ENCODE measurements at regions not wholly inside any gene's neighbourhood (a gene's known extent, or its start where the extent isn't known, plus 50 kb on each side); places are given as distances from the start of the nearest gene placed in this dataset.
"Not testable (repeated sequence)": the region's sequence is repeated elsewhere in the genome, so short reads cannot be mapped to it uniquely, and the experiment has no call there.

DNA sequence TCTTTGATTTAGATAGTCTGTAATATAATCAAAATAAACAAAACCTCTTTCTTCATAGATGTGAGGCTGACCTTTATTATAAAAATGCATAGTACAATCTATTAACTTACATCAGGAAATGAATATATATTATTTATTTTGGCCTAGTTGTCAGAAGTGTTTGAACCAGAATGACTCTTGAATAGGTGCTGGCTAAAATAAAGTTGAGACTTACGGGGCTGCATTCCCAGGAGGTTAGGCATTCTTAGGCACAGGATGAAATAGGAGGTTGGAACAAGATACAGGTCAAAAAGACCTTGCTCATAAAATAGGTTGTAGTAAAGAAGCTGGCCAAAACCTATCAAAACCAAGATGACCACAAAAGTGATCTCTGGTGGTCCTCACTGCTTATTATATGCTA is 1193.3 kb upstream of the IGFBP7 start:
- TF ChIP-seq, protein P1, sequence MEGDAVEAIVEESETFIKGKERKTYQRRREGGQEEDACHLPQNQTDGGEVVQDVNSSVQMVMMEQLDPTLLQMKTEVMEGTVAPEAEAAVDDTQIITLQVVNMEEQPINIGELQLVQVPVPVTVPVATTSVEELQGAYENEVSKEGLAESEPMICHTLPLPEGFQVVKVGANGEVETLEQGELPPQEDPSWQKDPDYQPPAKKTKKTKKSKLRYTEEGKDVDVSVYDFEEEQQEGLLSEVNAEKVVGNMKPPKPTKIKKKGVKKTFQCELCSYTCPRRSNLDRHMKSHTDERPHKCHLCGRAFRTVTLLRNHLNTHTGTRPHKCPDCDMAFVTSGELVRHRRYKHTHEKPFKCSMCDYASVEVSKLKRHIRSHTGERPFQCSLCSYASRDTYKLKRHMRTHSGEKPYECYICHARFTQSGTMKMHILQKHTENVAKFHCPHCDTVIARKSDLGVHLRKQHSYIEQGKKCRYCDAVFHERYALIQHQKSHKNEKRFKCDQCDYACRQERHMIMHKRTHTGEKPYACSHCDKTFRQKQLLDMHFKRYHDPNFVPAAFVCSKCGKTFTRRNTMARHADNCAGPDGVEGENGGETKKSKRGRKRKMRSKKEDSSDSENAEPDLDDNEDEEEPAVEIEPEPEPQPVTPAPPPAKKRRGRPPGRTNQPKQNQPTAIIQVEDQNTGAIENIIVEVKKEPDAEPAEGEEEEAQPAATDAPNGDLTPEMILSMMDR (IDR thresholded peaks at IDR 0.05; ENCODE audit: insufficient read depth, missing control alignments) = no peak
- DNase-seq (ENCODE audit: insufficient read length, low spot score) (no peak), FAIRE-seq (no peak)

DNA sequence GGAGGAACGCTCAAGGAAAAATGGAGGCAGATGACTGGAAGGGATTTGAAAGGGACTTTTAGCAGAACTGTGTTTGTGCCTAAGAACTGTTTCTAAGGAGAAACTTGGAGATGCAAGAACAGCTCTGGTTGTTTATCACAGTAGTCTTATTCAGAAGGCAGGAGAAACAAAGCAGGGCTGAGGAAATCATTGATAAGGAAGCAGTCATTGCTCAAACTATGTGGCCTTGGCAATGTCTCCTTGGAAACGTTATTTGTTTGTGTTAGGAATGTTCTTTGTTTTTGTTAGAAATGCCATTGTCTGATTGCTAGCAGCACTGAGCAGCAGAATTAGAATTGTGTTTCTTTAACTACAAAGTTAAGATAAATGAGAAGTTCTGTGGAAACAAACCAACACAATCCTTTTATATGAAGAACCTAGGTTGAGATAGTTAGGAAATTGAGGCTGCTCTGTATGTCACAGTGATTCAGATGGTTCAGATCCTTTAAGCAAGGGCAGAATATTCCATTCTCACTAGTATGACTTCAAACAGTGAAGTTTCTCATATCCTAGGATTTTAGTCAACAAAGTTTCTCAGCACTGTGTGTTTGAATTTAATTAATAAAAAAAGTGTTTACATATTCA is 1191.3 kb upstream of the IGFBP7 start:
- DNase-seq (ENCODE audit: insufficient read length, low spot score) = no peak
- FAIRE-seq = no peak
- TF ChIP-seq, protein P1 (IDR thresholded peaks at IDR 0.05; ENCODE audit: insufficient read depth, missing control alignments) = no peak

DNA sequence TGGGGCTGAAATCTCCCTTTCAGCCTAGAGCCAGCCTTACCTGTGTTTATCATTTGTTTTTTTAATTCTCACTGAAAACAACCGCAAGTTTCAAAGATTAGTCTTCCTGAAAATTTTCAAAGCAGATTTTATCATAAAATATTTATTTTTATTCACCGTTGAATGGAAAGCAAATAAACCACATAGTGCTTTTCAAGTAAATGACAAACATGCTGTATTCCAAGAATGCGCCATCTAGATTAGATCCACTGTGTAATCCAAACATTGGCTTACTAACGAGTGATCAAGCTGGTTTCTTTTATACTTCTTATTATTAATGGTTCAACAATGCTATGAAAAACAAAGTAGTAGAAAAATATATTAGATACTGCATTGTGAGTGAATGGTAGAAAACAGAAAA is 1176.2 kb upstream of the IGFBP7 start:
- TF ChIP-seq, protein P1 (IDR thresholded peaks at IDR 0.05; ENCODE audit: insufficient read depth, missing control alignments) = no peak
- FAIRE-seq = no peak
- no peak for DNase-seq (ENCODE audit: insufficient read length, low spot score)

DNA sequence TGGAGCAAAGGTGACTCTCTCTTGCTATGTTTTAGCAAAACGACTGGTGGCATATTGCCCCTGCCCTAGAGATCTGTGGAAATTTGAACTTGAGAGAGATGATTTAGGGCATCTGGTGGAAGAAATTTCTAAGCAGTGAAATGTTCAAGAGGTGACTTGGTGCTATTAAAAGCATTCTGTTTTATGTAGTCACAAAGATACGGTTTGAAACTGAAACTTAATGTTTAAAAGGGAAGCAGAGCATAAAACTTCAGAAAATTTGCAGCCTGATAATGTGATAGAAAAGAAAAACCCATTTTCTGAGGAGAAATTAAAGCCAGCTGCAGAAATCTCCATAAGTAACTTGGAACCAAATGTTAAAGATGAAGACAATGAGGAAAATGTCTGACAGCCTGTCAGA is 1170.7 kb upstream of the IGFBP7 start:
- DNase-seq (ENCODE audit: insufficient read length, low spot score); FAIRE-seq: not testable (repeated sequence)

GRCh38 chr4:58275856-58276255 is 1165.7 kb upstream of the IGFBP7 start:
- FAIRE-seq (no peak), DNase-seq (ENCODE audit: insufficient read length, low spot score) (no peak)
- TF ChIP-seq, protein P1 (IDR thresholded peaks at IDR 0.05; ENCODE audit: insufficient read depth, missing control alignments) = no peak

- TF ChIP-seq, protein P1 (IDR thresholded peaks at IDR 0.05; ENCODE audit: insufficient read depth, missing control alignments) = no peak
- DNase-seq (ENCODE audit: insufficient read length, low spot score) (no peak), FAIRE-seq (no peak)
Measured at GRCh38 chr4:58274553-58274952, 1164.4 kb upstream of the IGFBP7 start.

GRCh38 chr4:58272311-58272710 is 1162.1 kb upstream of the IGFBP7 start:
- FAIRE-seq = no peak
- TF ChIP-seq, protein P1 (IDR thresholded peaks at IDR 0.05; ENCODE audit: insufficient read depth, missing control alignments) = no peak
- no peak for DNase-seq (ENCODE audit: insufficient read length, low spot score)

DNA sequence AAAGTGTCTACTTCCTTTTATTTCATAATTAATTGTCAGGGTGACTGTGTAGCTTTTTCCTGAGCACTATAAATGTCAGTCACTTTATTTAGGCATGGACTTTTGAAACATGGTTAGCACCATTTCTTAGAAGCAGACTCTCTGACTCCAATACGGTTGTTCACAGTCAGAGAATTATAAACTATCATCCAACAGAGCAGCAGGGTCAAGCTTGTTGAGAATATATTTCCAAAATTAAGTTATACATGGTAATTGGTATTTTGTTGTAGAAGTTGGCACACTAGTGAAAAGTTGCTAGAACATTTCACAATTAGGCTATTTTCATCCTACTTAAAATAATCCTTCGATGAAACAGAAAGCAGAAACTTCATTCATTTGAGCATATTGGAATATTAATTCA is 1155.5 kb upstream of the IGFBP7 start:
- FAIRE-seq (no peak), DNase-seq (ENCODE audit: insufficient read length, low spot score) (no peak)
- TF ChIP-seq, protein P1 (IDR thresholded peaks at IDR 0.05; ENCODE audit: insufficient read depth, missing control alignments) = no peak

Data from D721Med (cell line).